Vagina (tissue), 2 donors: ENCODE measurements at regions not wholly inside any gene's neighbourhood (a gene's known extent, or its start where the extent isn't known, plus 50 kb on each side); places are given as distances from the start of the nearest gene placed in this dataset.

Experiments
- DNase-seq, 2 donors: peaks; one replicate each; pipeline ENCODE4 v3.0.0-alpha.2; 2017; ENCODE audit errors: extremely low spot score in 2 of 2
- H3K27ac ChIP-seq: fragments of 200-600 bp; sonication (generic); one replicate; pipeline ENCODE4 v1.5.1; 2019
- H3K27me3 ChIP-seq: fragments of 200-600 bp; sonication (generic); one replicate; pipeline ENCODE4 v1.5.1; 2019
- H3K36me3 ChIP-seq, 2 donors: fragments of 200-600 bp; sonication (generic); one replicate each; pipeline ENCODE4 v1.5.1; 2017 to 2019
- H3K4me1 ChIP-seq: fragments of 200-600 bp; sonication (generic); one replicate; pipeline ENCODE4 v1.5.1; 2019
- H3K4me3 ChIP-seq, 2 donors: fragments of 200-600 bp; sonication (generic); 1 replicate in 1 of 2; 2 replicates in 1 of 2; pipeline ENCODE4 v1.5.1; 2016 to 2019
- H3K9me3 ChIP-seq: fragments of 200-600 bp; sonication (generic); one replicate; pipeline ENCODE4 v1.5.1; 2019
- POLR2A ChIP-seq, 2 donors: fragments of 450-650 bp; IDR thresholded peaks; one replicate each; pipeline ENCODE4 v1.6.1; 2017; ENCODE audit warnings: antibody characterized with exemption in 2 of 2, mild to moderate bottlenecking in 2 of 2, moderate library complexity in 2 of 2
- POLR2AphosphoS5 ChIP-seq, 2 donors: sonication (generic); formaldehyde crosslinking; IDR thresholded peaks; one replicate each; pipeline ENCODE4 v1.9.0; 2017; ENCODE audit warnings: antibody characterized with exemption in 2 of 2, mild to moderate bottlenecking in 2 of 2, low read depth in 1 of 2; ENCODE audit not compliant: insufficient read depth in 1 of 2
- intact Hi-C: fragments of 100-400 bp; cut with DNase I; formaldehyde crosslinking; loops from one replicate; pipeline ENCODE4 v1.15.1; 2023
- TF ChIP-seq, protein P1 (sequence below), 3 experiments: fragments of 450-650 bp in 2 of 3; fragments of 200-600 bp in 1 of 3; sonication (generic) in 1 of 3; IDR thresholded peaks; one replicate each; pipeline ENCODE4 v1.5.1; 2017 to 2019; ENCODE audit warnings: antibody characterized with exemption in 3 of 3, mild to moderate bottlenecking in 2 of 3, moderate library complexity in 2 of 3

DNA sequence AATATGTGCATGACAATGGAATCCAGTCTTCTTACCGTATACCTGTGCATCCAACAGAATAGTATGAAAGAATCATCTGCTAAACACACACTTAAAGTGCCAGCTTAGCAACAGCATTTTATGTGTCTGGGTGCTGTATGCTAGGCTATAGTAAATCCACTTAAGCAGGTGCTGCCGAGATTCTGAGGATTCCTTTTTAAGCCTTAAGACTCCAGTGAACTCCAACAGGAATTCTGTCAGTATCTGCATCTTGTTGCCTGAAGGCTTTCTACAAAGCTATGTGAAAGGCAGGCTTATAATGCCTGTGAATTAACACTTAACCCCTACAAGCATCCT lies 1076.4 kb upstream of the PABPC4L start:
- DNase-seq = no peak
- H3K4me1 ChIP-seq = no peaks in the 10 kb centered on the region
- intact Hi-C loops = no loop called here
- no peak overlapping the region for H3K4me3 ChIP-seq
- no peak overlapping the region for H3K27ac ChIP-seq
- no peaks in the 10 kb centered on the region for H3K9me3 ChIP-seq
- no peaks in the 10 kb centered on the region for H3K27me3 ChIP-seq
- no peaks in the 10 kb centered on the region for H3K36me3 ChIP-seq
- TF ChIP-seq, protein P1, sequence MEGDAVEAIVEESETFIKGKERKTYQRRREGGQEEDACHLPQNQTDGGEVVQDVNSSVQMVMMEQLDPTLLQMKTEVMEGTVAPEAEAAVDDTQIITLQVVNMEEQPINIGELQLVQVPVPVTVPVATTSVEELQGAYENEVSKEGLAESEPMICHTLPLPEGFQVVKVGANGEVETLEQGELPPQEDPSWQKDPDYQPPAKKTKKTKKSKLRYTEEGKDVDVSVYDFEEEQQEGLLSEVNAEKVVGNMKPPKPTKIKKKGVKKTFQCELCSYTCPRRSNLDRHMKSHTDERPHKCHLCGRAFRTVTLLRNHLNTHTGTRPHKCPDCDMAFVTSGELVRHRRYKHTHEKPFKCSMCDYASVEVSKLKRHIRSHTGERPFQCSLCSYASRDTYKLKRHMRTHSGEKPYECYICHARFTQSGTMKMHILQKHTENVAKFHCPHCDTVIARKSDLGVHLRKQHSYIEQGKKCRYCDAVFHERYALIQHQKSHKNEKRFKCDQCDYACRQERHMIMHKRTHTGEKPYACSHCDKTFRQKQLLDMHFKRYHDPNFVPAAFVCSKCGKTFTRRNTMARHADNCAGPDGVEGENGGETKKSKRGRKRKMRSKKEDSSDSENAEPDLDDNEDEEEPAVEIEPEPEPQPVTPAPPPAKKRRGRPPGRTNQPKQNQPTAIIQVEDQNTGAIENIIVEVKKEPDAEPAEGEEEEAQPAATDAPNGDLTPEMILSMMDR (IDR thresholded peaks at IDR 0.05) = no peak
- TF ChIP-seq POLR2A (IDR thresholded peaks at IDR 0.05) (no peak), POLR2AphosphoS5 (IDR thresholded peaks at IDR 0.05; ENCODE audit: insufficient read depth in 1 of 2, low read depth in 1 of 2) (no peak)

DNA sequence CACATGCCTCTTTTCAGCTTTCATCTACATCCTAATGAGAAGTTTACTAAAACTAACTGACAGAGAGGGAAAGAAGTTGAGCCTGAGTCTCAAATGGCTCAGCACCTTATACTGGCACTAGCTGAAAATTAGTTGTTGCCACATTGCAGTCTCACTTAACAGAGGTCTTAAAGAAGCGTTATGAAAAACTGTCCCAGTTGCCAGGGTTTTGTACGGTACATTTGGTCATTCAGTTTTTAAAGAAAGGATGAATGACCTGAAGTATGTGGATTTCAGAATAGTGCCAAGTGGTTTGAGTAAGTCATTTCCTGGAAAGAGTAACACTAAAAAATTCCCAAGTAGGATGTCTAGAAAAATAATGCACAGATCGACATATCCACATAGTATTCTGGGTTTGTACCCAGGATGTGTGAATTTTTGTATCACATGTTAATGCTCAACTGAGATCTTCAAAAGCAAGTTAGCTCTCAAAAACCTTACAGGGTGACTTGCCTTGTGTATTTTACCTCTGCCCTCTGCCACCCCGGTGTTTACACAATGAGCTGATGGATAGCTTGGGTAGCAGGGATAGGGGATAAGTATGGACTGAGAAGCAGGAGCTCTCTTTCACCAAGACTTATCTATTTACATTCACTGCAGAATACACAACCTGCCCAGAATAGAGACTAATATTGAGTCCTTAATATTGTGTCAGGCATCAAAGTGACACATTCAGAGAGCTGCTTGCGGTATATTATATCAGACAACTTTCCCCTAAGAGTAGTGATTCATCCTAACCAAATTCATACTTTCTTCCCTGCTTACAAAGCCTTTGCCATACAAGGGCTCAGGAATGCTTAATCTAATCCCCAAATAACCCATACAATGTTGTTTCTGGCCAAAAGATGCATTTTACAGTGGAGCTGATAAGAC lies 1075.7 kb upstream of the PABPC4L start:
- H3K27me3 ChIP-seq = no peaks in the 10 kb centered on the region
- DNase-seq = no peak
- TF ChIP-seq POLR2AphosphoS5 (IDR thresholded peaks at IDR 0.05; ENCODE audit: insufficient read depth in 1 of 2, low read depth in 1 of 2) (no peak), POLR2A (IDR thresholded peaks at IDR 0.05) (no peak)
- H3K9me3 ChIP-seq = no peaks in the 10 kb centered on the region
- H3K4me1 ChIP-seq = no peaks in the 10 kb centered on the region
- no peak overlapping the region for H3K4me3 ChIP-seq
- intact Hi-C loops = no loop called here
- no peaks in the 10 kb centered on the region for H3K36me3 ChIP-seq
- H3K27ac ChIP-seq = no peak overlapping the region

DNA sequence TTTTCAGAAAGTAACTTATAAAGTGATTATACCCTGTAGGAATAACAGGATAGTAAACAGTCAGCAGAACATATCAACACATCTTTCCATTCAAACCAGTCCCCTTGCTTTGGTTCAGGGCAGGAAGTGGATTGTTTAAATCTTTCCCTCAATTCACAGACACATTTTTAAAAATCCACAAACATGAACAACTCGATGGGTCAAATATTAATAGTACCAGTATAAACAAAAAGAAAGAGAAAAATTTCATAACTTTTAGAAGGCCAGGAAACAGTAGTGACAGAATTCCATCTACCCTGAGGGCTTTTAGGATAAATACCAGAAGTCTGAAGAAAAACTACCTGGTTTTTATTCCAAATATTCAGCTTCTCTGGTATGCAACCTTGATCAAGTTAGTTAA lies 1072.8 kb upstream of the PABPC4L start:
- H3K4me1 ChIP-seq = no peaks in the 10 kb centered on the region
- TF ChIP-seq, protein P1 (IDR thresholded peaks at IDR 0.05) = no peak
- TF ChIP-seq POLR2A (IDR thresholded peaks at IDR 0.05) (no peak), POLR2AphosphoS5 (IDR thresholded peaks at IDR 0.05; ENCODE audit: insufficient read depth in 1 of 2, low read depth in 1 of 2) (no peak)
- H3K9me3 ChIP-seq = no peaks in the 10 kb centered on the region
- H3K27me3 ChIP-seq = no peaks in the 10 kb centered on the region
- H3K4me3 ChIP-seq = no peak overlapping the region
- no peaks in the 10 kb centered on the region for H3K36me3 ChIP-seq
- no peak overlapping the region for H3K27ac ChIP-seq
- intact Hi-C loops = no loop called here
- no peak for DNase-seq

DNA sequence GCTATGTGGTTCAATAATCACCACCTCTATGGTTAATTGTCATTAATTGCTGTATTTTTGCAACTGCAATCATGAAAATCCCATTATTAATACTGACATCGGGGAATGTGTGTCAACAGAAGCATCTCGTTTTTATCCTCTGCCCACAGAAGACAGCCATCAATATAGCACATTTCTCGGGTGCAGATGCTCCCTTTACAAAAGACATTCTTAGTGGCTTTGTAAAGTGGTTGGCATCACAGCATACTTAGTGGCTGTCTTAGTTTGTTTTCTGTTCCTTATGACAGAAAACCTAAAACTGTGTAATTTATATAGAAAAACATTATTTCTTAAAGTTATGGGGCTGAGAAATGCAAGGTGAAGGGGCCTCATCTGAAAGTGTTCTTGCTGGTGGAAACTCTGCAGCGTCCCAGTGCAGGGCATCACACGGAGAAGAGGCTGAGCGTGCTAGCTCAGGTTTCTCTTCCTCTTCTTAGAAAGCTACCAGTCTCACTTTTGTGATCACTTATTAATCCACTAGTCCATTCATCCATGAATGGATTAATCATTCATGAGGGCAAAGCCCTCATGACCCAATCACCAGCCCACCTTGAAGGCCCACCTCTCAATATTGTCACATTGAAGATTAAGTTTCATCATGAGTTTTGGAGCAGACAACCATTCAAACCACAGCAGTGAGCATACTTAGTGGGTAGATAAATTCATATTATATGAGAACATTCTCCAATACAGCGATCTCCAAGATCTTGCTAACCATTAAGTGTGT lies 1067.7 kb upstream of the PABPC4L start:
- TF ChIP-seq, protein P1 (IDR thresholded peaks at IDR 0.05) = no peak
- TF ChIP-seq POLR2A (IDR thresholded peaks at IDR 0.05) = no peak
- no peak for TF ChIP-seq POLR2AphosphoS5 (IDR thresholded peaks at IDR 0.05; ENCODE audit: insufficient read depth in 1 of 2, low read depth in 1 of 2)
- H3K4me3 ChIP-seq = no peak overlapping the region
- no peaks in the 10 kb centered on the region for H3K4me1 ChIP-seq
- DNase-seq = no peak
- H3K27me3 ChIP-seq = no peaks in the 10 kb centered on the region
- H3K9me3 ChIP-seq = no peaks in the 10 kb centered on the region
- H3K27ac ChIP-seq = no peak overlapping the region
- intact Hi-C loops = no loop called here
- no peaks in the 10 kb centered on the region for H3K36me3 ChIP-seq

DNA sequence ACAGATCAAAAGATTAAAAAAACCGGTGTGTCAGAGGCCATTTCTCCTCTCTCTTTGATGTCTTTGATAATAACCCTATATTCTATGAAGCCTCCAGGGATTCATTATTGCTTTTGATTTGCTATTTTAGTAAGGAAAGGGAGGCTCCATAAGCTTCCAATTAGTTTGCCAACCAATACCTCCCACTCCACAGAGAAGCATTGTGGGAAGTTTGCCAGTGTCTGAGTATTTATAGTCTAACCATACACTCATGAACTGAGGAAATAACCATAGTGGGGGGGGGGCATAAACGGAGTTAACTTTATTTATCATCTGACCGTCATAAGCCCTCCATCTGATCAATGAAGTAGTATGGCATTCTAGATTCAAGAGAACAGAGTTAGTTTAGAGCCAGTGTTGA lies 1066.8 kb upstream of the PABPC4L start:
- intact Hi-C loops = no loop called here
- Histone ChIP-seq H3K9me3 (no peaks in the 10 kb centered on the region), H3K4me1 (no peaks in the 10 kb centered on the region), H3K27me3 (no peaks in the 10 kb centered on the region), H3K36me3 (no peaks in the 10 kb centered on the region), H3K27ac (no peak overlapping the region), H3K4me3 (no peak overlapping the region)
- DNase-seq = no peak
- TF ChIP-seq POLR2AphosphoS5 (IDR thresholded peaks at IDR 0.05; ENCODE audit: insufficient read depth in 1 of 2, low read depth in 1 of 2) = no peak
- TF ChIP-seq, protein P1 (IDR thresholded peaks at IDR 0.05) = no peak
- no peak for TF ChIP-seq POLR2A (IDR thresholded peaks at IDR 0.05)
